ENCODE measurements at regions not wholly inside any gene's neighbourhood (a gene's known extent, or its start where the extent isn't known, plus 50 kb on each side); places are given as distances from the start of the nearest gene placed in this dataset.

DNA sequence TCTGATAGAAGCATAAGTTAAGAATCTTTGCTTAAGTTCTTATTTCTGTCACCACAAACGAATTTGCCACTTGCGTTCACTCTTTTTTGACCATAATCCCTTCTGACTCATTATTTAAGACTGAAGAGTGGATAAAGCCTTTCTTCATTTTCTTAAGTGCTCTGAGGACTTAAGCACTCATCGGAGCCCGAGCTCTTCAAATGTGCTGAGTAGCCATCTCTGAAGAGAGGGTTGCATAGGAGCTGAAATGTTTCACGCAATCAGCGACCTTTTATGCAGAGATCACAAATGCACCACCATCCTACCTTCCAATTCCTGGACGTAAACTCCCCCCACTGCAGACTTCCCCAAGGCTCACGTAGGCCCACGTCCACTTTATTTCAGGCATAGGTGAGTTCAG lies 699.2 kb downstream of the IRX1 start:
- TF ChIP-seq, protein P1, sequence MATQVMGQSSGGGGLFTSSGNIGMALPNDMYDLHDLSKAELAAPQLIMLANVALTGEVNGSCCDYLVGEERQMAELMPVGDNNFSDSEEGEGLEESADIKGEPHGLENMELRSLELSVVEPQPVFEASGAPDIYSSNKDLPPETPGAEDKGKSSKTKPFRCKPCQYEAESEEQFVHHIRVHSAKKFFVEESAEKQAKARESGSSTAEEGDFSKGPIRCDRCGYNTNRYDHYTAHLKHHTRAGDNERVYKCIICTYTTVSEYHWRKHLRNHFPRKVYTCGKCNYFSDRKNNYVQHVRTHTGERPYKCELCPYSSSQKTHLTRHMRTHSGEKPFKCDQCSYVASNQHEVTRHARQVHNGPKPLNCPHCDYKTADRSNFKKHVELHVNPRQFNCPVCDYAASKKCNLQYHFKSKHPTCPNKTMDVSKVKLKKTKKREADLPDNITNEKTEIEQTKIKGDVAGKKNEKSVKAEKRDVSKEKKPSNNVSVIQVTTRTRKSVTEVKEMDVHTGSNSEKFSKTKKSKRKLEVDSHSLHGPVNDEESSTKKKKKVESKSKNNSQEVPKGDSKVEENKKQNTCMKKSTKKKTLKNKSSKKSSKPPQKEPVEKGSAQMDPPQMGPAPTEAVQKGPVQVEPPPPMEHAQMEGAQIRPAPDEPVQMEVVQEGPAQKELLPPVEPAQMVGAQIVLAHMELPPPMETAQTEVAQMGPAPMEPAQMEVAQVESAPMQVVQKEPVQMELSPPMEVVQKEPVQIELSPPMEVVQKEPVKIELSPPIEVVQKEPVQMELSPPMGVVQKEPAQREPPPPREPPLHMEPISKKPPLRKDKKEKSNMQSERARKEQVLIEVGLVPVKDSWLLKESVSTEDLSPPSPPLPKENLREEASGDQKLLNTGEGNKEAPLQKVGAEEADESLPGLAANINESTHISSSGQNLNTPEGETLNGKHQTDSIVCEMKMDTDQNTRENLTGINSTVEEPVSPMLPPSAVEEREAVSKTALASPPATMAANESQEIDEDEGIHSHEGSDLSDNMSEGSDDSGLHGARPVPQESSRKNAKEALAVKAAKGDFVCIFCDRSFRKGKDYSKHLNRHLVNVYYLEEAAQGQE (tag by site-specific recombination; IDR thresholded peaks at IDR 0.05) = no peak
- TF ChIP-seq, protein P2, sequence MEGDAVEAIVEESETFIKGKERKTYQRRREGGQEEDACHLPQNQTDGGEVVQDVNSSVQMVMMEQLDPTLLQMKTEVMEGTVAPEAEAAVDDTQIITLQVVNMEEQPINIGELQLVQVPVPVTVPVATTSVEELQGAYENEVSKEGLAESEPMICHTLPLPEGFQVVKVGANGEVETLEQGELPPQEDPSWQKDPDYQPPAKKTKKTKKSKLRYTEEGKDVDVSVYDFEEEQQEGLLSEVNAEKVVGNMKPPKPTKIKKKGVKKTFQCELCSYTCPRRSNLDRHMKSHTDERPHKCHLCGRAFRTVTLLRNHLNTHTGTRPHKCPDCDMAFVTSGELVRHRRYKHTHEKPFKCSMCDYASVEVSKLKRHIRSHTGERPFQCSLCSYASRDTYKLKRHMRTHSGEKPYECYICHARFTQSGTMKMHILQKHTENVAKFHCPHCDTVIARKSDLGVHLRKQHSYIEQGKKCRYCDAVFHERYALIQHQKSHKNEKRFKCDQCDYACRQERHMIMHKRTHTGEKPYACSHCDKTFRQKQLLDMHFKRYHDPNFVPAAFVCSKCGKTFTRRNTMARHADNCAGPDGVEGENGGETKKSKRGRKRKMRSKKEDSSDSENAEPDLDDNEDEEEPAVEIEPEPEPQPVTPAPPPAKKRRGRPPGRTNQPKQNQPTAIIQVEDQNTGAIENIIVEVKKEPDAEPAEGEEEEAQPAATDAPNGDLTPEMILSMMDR (tag by site-specific recombination; IDR thresholded peaks at IDR 0.05) = no peak
- TF ChIP-seq ZNF514 (tag by site-specific recombination; IDR thresholded peaks at IDR 0.05) = no peak
- TF ChIP-seq TCF7L2 (IDR thresholded peaks at IDR 0.05; ENCODE audit: borderline replicate concordance, low read depth, low read length) = no peak
- no peak for TF ChIP-seq ZSCAN23 (tag by site-specific recombination; IDR thresholded peaks at IDR 0.05)
- TF ChIP-seq, protein P3, sequence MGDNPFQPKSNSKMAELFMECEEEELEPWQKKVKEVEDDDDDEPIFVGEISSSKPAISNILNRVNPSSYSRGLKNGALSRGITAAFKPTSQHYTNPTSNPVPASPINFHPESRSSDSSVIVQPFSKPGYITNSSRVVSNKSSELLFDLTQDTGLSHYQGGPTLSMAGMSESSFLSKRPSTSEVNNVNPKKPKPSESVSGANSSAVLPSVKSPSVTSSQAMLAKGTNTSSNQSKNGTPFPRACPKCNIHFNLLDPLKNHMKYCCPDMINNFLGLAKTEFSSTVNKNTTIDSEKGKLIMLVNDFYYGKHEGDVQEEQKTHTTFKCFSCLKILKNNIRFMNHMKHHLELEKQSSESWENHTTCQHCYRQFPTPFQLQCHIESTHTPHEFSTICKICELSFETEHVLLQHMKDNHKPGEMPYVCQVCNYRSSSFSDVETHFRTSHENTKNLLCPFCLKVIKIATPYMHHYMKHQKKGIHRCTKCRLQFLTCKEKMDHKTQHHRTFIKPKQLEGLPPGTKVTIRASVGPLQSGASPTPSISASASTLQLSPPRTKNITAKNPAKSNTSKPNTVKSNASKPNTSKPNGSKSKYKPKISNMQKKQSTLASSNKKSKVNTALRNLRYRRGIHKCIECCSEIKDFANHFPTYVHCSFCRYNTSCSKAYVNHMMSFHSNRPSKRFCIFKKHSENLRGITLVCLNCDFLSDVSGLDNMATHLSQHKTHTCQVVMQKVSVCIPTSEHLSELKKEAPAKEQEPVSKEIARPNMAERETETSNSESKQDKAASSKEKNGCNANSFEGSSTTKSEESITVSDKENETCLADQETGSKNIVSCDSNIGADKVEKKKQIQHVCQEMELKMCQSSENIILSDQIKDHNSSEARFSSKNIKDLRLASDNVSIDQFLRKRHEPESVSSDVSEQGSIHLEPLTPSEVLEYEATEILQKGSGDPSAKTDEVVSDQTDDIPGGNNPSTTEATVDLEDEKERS (tag by site-specific recombination; IDR thresholded peaks at IDR 0.05) = no peak
- TF ChIP-seq ZBTB48 (tag by site-specific recombination; IDR thresholded peaks at IDR 0.05) = no peak
- TF ChIP-seq IKZF3 (tag by site-specific recombination; IDR thresholded peaks at IDR 0.05) = no peak
- no peak for TF ChIP-seq SETDB1 (IDR thresholded peaks at IDR 0.05; ENCODE audit: insufficient read length, low read length)
